ENCODE measurements at regions not wholly inside any gene's neighbourhood (a gene's known extent, or its start where the extent isn't known, plus 50 kb on each side); places are given as distances from the start of the nearest gene placed in this dataset.
A peak's percentile ranks its signal among the peaks of the same experiment; 100 is the strongest.

- no peak for TF ChIP-seq CLOCK (CRISPR knock-in tag; IDR thresholded peaks at IDR 0.05; ENCODE audit: borderline replicate concordance)
- TF ChIP-seq FOXK1 (CRISPR knock-in tag; IDR thresholded peaks at IDR 0.05; ENCODE audit: borderline replicate concordance): no peak
- no peak for TF ChIP-seq RHOXF2B (CRISPR knock-in tag; conservative IDR thresholded peaks at IDR 0.05)
- no peak for TF ChIP-seq ZKSCAN8 (CRISPR knock-in tag; IDR thresholded peaks at IDR 0.05)
- peak; percentile 41; the same call in 1 of the 2 replicates for TF ChIP-seq PML (IDR thresholded peaks at IDR 0.05; ENCODE audit: low read length)
- no peak for TF ChIP-seq BDP1 (IDR thresholded peaks at IDR 0.05; ENCODE audit: insufficient read depth, insufficient read length)
- TF ChIP-seq GTF2B (IDR thresholded peaks at IDR 0.05; ENCODE audit: extremely low read depth, insufficient read length): no peak
- no peak for TF ChIP-seq ZNF253 (CRISPR knock-in tag; conservative IDR thresholded peaks at IDR 0.05)
- 0 out of 2 replicates have a peak, but pooled peaks have one; percentile 17 for TF ChIP-seq PYGO2 (tag; IDR thresholded peaks at IDR 0.05)
- no peak; the same call in 1 of the 2 replicates for TF ChIP-seq ZNF24 (IDR thresholded peaks at IDR 0.05)
- no peak for TF ChIP-seq MLLT1 (IDR thresholded peaks at IDR 0.05)
- TF ChIP-seq ZNF551 (CRISPR knock-in tag; IDR thresholded peaks at IDR 0.05): no peak
- TF ChIP-seq TARDBP (IDR thresholded peaks at IDR 0.05): no peak
- TF ChIP-seq SRSF7 (optimal IDR thresholded peaks at IDR 0.05; ENCODE audit: low read depth, low read length): no peak
- TF ChIP-seq, protein P1, sequence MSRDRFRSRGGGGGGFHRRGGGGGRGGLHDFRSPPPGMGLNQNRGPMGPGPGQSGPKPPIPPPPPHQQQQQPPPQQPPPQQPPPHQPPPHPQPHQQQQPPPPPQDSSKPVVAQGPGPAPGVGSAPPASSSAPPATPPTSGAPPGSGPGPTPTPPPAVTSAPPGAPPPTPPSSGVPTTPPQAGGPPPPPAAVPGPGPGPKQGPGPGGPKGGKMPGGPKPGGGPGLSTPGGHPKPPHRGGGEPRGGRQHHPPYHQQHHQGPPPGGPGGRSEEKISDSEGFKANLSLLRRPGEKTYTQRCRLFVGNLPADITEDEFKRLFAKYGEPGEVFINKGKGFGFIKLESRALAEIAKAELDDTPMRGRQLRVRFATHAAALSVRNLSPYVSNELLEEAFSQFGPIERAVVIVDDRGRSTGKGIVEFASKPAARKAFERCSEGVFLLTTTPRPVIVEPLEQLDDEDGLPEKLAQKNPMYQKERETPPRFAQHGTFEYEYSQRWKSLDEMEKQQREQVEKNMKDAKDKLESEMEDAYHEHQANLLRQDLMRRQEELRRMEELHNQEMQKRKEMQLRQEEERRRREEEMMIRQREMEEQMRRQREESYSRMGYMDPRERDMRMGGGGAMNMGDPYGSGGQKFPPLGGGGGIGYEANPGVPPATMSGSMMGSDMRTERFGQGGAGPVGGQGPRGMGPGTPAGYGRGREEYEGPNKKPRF (IDR thresholded peaks at IDR 0.05; ENCODE audit: low read depth, low read length): no peak
- no peak for TF ChIP-seq ZNF696 (CRISPR knock-in tag; conservative IDR thresholded peaks at IDR 0.05)
- TF ChIP-seq STAT5A (IDR thresholded peaks at IDR 0.05; ENCODE audit: borderline replicate concordance, low read length): peak; percentile 66
- TF ChIP-seq CHCHD3 (CRISPR knock-in tag; IDR thresholded peaks at IDR 0.05): no peak
- no peak for TF ChIP-seq TAF9B (IDR thresholded peaks at IDR 0.05; ENCODE audit: partially characterized antibody)
- TF ChIP-seq ZFX (CRISPR knock-in tag; IDR thresholded peaks at IDR 0.05): no peak
- TF ChIP-seq ZBTB49 (CRISPR knock-in tag; IDR thresholded peaks at IDR 0.05; ENCODE audit: borderline replicate concordance): no peak
Measured at GRCh38 chr11:113634940-113635575, 71.0 kb downstream of the TMPRSS5 start (continued).

Data from K562 (cell line).